ENCODE measurements at regions not wholly inside any gene's neighbourhood (a gene's known extent, or its start where the extent isn't known, plus 50 kb on each side); places are given as distances from the start of the nearest gene placed in this dataset.

GRCh38 chr7:36029853-36030515, 123.1 kb upstream of the EEPD1 start:
- H3K9me3 ChIP-seq: no peaks in the 10 kb centered on the region
- no peak for DNase-seq (ENCODE audit: low spot score in 2 of 2)
- no peaks in the 10 kb centered on the region for H3K36me3 ChIP-seq
- no peak overlapping the region for H3K4me3 ChIP-seq
- peaks cover 3 to 5% of the 10 kb centered on the region in 2 donors for H3K27me3 ChIP-seq
- TF ChIP-seq, protein P1, sequence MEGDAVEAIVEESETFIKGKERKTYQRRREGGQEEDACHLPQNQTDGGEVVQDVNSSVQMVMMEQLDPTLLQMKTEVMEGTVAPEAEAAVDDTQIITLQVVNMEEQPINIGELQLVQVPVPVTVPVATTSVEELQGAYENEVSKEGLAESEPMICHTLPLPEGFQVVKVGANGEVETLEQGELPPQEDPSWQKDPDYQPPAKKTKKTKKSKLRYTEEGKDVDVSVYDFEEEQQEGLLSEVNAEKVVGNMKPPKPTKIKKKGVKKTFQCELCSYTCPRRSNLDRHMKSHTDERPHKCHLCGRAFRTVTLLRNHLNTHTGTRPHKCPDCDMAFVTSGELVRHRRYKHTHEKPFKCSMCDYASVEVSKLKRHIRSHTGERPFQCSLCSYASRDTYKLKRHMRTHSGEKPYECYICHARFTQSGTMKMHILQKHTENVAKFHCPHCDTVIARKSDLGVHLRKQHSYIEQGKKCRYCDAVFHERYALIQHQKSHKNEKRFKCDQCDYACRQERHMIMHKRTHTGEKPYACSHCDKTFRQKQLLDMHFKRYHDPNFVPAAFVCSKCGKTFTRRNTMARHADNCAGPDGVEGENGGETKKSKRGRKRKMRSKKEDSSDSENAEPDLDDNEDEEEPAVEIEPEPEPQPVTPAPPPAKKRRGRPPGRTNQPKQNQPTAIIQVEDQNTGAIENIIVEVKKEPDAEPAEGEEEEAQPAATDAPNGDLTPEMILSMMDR (IDR thresholded peaks at IDR 0.05): no peak
- no peak for TF ChIP-seq POLR2A (IDR thresholded peaks at IDR 0.05)
- no peak for TF ChIP-seq POLR2AphosphoS5 (IDR thresholded peaks at IDR 0.05)
- intact Hi-C loops (cut with DNase I; ENCODE audit: low total_unique reads): no loop called here
- H3K27ac ChIP-seq: no peak overlapping the region
- H3K4me1 ChIP-seq: no peaks in the 10 kb centered on the region

DNA sequence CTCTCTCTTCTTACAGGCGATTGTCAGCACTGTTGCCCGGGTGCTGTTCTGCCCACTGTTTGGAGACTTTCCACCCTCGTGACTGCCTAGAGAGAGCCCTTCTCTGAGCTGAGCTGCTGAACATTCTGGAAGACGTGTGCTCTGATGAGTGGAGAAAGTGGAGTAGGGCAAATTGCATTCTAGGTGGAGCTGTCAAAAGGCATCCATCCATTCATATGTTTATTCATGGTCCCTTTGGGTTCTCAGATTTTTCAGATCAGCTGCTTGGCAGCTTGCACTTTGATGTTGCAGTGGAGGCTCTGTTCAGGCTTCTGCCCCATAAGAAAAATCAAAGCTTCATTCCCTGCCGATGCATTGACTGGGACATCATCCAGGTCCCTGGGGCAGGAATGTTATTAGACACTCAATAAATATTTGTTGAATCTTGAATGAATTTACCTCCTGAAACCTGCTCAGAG, 120.7 kb upstream of the EEPD1 start:
- TF ChIP-seq POLR2AphosphoS5 (IDR thresholded peaks at IDR 0.05) (no peak), POLR2A (IDR thresholded peaks at IDR 0.05) (no peak)
- TF ChIP-seq, protein P1 (IDR thresholded peaks at IDR 0.05): no peak
- Histone ChIP-seq H3K4me3 (no peak overlapping the region), H3K27ac (no peak overlapping the region), H3K36me3 (no peaks in the 10 kb centered on the region), H3K27me3 (peaks cover 3 to 5% of the 10 kb centered on the region in 2 donors), H3K4me1 (peaks cover 0 to 7% of the 10 kb centered on the region in 2 donors), H3K9me3 (no peaks in the 10 kb centered on the region)
- intact Hi-C loops (cut with DNase I; ENCODE audit: low total_unique reads): no loop called here
- peak in 1 of 2 donors; percentile 58 for DNase-seq (ENCODE audit: low spot score in 2 of 2)

GRCh38 chr7:36034020-36034419, 119.0 kb upstream of the EEPD1 start:
- Histone ChIP-seq H3K27ac (no peak overlapping the region), H3K9me3 (no peaks in the 10 kb centered on the region), H3K4me1 (peaks cover 0 to 7% of the 10 kb centered on the region in 2 donors), H3K36me3 (no peaks in the 10 kb centered on the region), H3K27me3 (peaks cover 3 to 5% of the 10 kb centered on the region in 2 donors), H3K4me3 (no peak overlapping the region)
- intact Hi-C loops (cut with DNase I; ENCODE audit: low total_unique reads): no loop called here
- TF ChIP-seq POLR2AphosphoS5 (IDR thresholded peaks at IDR 0.05) (no peak), POLR2A (IDR thresholded peaks at IDR 0.05) (no peak)
- TF ChIP-seq, protein P1 (IDR thresholded peaks at IDR 0.05): no peak
- no peak for DNase-seq (ENCODE audit: low spot score in 2 of 2)

GRCh38 chr7:36035186-36035585, 117.9 kb upstream of the EEPD1 start:
- intact Hi-C loops (cut with DNase I; ENCODE audit: low total_unique reads): no loop called here
- no peak for DNase-seq (ENCODE audit: low spot score in 2 of 2)
- H3K27ac ChIP-seq: no peak overlapping the region
- no peaks in the 10 kb centered on the region for H3K36me3 ChIP-seq
- no peak overlapping the region for H3K4me3 ChIP-seq
- peaks cover 0 to 7% of the 10 kb centered on the region in 2 donors for H3K4me1 ChIP-seq
- no peak for TF ChIP-seq POLR2AphosphoS5 (IDR thresholded peaks at IDR 0.05)
- TF ChIP-seq POLR2A (IDR thresholded peaks at IDR 0.05): no peak
- TF ChIP-seq, protein P1 (IDR thresholded peaks at IDR 0.05): no peak
- H3K9me3 ChIP-seq: no peaks in the 10 kb centered on the region
- peaks cover 0 to 3% of the 10 kb centered on the region in 2 donors for H3K27me3 ChIP-seq

GRCh38 chr7:36036590-36036989, 116.5 kb upstream of the EEPD1 start:
- peak overlapping the region; percentile 82 to 91 for H3K27ac ChIP-seq
- H3K36me3 ChIP-seq: no peaks in the 10 kb centered on the region
- no peaks in the 10 kb centered on the region for H3K9me3 ChIP-seq
- peaks cover 0 to 7% of the 10 kb centered on the region in 2 donors for H3K4me1 ChIP-seq
- H3K4me3 ChIP-seq: no peak overlapping the region
- DNase-seq (ENCODE audit: low spot score in 2 of 2): no peak
- intact Hi-C loops (cut with DNase I; ENCODE audit: low total_unique reads): no loop called here
- TF ChIP-seq POLR2A (IDR thresholded peaks at IDR 0.05) (no peak), POLR2AphosphoS5 (IDR thresholded peaks at IDR 0.05) (no peak)
- TF ChIP-seq, protein P1 (IDR thresholded peaks at IDR 0.05): no peak
- H3K27me3 ChIP-seq: peaks cover 0 to 3% of the 10 kb centered on the region in 2 donors

Data from breast epithelium (tissue), 4 donors.